Smooth muscle cell (in vitro differentiated cells): ENCODE measurements at regions not wholly inside any gene's neighbourhood (a gene's known extent, or its start where the extent isn't known, plus 50 kb on each side); places are given as distances from the start of the nearest gene placed in this dataset.

Experiments
- DNase-seq: peaks from one replicate; lab custom pipeline; 2025; ENCODE audit not compliant: unreplicated experiment; lab: John Stamatoyannopoulos, UW
- H2AFZ ChIP-seq: fragments of 200-600 bp; sonication (generic); 2 replicates; pipeline ENCODE4 v1.6.0; 2016; ENCODE audit warnings: antibody characterized with exemption, low read depth, mild to moderate bottlenecking
- H3F3A ChIP-seq: fragments of 200-600 bp; sonication (generic); 2 replicates; pipeline ENCODE4 v1.6.0; 2017; ENCODE audit warnings: antibody characterized with exemption, low read depth
- H3K27ac ChIP-seq: fragments of 200-600 bp; sonication (generic); 2 replicates; pipeline ENCODE4 v1.5.1; 2016; ENCODE audit warnings: low read depth, mild to moderate bottlenecking
- H3K27me3 ChIP-seq: fragments of 200-600 bp; sonication (generic); 2 replicates; pipeline ENCODE4 v1.6.1; 2016; ENCODE audit warnings: low read depth, mild to moderate bottlenecking
- H3K36me3 ChIP-seq: fragments of 200-600 bp; sonication (generic); 2 replicates; pipeline ENCODE4 v1.5.1; 2016; ENCODE audit warnings: low read depth
- H3K4me1 ChIP-seq: fragments of 200-600 bp; sonication (generic); 2 replicates; pipeline ENCODE4 v1.5.1; 2016; ENCODE audit warnings: low read depth
- H3K4me2 ChIP-seq: fragments of 200-600 bp; sonication (generic); 2 replicates; pipeline ENCODE4 v1.6.0; 2016; ENCODE audit warnings: mild to moderate bottlenecking
- H3K4me3 ChIP-seq: fragments of 200-600 bp; sonication (generic); 2 replicates; pipeline ENCODE4 v1.5.1; 2016; ENCODE audit warnings: mild to moderate bottlenecking
- H3K79me2 ChIP-seq: fragments of 200-600 bp; sonication (generic); 2 replicates; pipeline ENCODE4 v1.6.0; 2016; ENCODE audit warnings: low read depth, mild to moderate bottlenecking
- H3K9ac ChIP-seq: fragments of 200-600 bp; sonication (generic); 2 replicates; pipeline ENCODE4 v1.6.0; 2016; ENCODE audit warnings: low read depth
- H3K9me3 ChIP-seq: fragments of 200-600 bp; sonication (generic); replicated peaks from 2 replicates; pipeline ENCODE4 v1.5.1; 2016; ENCODE audit warnings: low read depth
- H4K20me1 ChIP-seq: fragments of 200-600 bp; sonication (generic); 2 replicates; pipeline ENCODE4 v1.6.0; 2016; ENCODE audit warnings: low read depth
- CTCF ChIP-seq: fragments of 200-600 bp; sonication (generic); IDR thresholded peaks from 2 replicates; pipeline ENCODE4 v1.5.1; 2017; ENCODE audit warnings: borderline replicate concordance, mild to moderate bottlenecking, antibody characterized with exemption; ENCODE audit not compliant: insufficient read depth, poor library complexity, severe bottlenecking
- whole genome bisulfite sequencing: methylation state at CpG from one replicate; pipeline ENCODE4 v1.1.7; 2016; ENCODE audit warnings: low lambda C conversion rate; 5-methylcytosine and 5-hydroxymethylcytosine counted together

DNA sequence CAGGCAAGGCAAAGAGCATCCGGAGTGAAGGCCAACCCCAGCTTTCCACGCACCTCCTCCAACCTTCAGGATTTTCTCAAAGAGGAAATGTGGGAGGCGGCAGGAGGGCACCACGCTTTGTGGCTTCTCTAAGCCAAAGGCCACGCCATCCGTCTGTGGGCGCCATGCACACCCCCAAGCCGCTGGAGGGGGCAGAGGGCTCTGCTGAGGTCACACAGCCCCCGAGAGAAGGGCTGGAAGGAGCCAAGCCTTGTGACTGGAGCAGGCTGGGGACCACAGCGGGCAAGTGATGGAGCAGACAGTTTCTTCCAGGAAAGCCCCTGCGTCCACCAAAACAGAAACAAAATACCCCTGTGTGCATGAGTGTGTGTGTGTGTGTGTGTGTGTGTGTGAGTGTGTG is 527.4 kb downstream of the BRD1 start:
- Histone ChIP-seq H3K9me3 (no peaks in the 10 kb centered on the region), H3K4me2 (no peak overlapping the region)

GRCh38 chr22:49299821-49300231 is 527.8 kb downstream of the BRD1 start:
- no peak for TF ChIP-seq CTCF
- no peaks in the 10 kb centered on the region for H3F3A ChIP-seq
- DNase-seq: no peak
- WGBS: 91% methylated on average over 13 of the region's 13 CpGs
- H3K27me3 ChIP-seq: no peaks in the 10 kb centered on the region
- H3K27ac ChIP-seq: no peak overlapping the region
- H4K20me1 ChIP-seq: no peaks in the 10 kb centered on the region
- H3K4me3 ChIP-seq: no peak overlapping the region
- no peaks in the 10 kb centered on the region for H3K9me3 ChIP-seq
- no peaks in the 10 kb centered on the region for H3K36me3 ChIP-seq
- no peak overlapping the region for H3K4me2 ChIP-seq
- no peak overlapping the region for H3K9ac ChIP-seq
- no peak overlapping the region for H2AFZ ChIP-seq
- no peaks in the 10 kb centered on the region for H3K79me2 ChIP-seq
- no peaks in the 10 kb centered on the region for H3K4me1 ChIP-seq

More for the DNA sequence above, 527.4 kb downstream of the BRD1 start:
- no peaks in the 10 kb centered on the region for H3F3A ChIP-seq
- H3K4me1 ChIP-seq: no peaks in the 10 kb centered on the region
- no peaks in the 10 kb centered on the region for H3K36me3 ChIP-seq
- no peaks in the 10 kb centered on the region for H3K27me3 ChIP-seq
- H3K4me3 ChIP-seq: no peak overlapping the region
- 94% methylated on average over 11 of the region's 11 CpGs for WGBS
- H3K27ac ChIP-seq: no peak overlapping the region
- H4K20me1 ChIP-seq: no peaks in the 10 kb centered on the region
- no peak overlapping the region for H2AFZ ChIP-seq
- TF ChIP-seq CTCF: no peak
- H3K79me2 ChIP-seq: no peaks in the 10 kb centered on the region
- no peak for DNase-seq
- no peak overlapping the region for H3K9ac ChIP-seq

- no peaks in the 10 kb centered on the region for H3K36me3 ChIP-seq
- no peak for TF ChIP-seq CTCF
- H3K4me3 ChIP-seq: no peak overlapping the region
- WGBS: 93% methylated on average over 31 of the region's 34 CpGs
- H3K9me3 ChIP-seq: no peaks in the 10 kb centered on the region
- no peaks in the 10 kb centered on the region for H3F3A ChIP-seq
- DNase-seq: no peak
- no peaks in the 10 kb centered on the region for H4K20me1 ChIP-seq
- no peak overlapping the region for H3K27ac ChIP-seq
- H3K4me2 ChIP-seq: no peak overlapping the region
- H2AFZ ChIP-seq: no peak overlapping the region
- no peak overlapping the region for H3K9ac ChIP-seq
- no peaks in the 10 kb centered on the region for H3K4me1 ChIP-seq
- no peaks in the 10 kb centered on the region for H3K27me3 ChIP-seq
- no peaks in the 10 kb centered on the region for H3K79me2 ChIP-seq
Measured at GRCh38 chr22:49298834-49299750, 528.6 kb downstream of the BRD1 start.
